ENCODE measurements at regions not wholly inside any gene's neighbourhood (a gene's known extent, or its start where the extent isn't known, plus 50 kb on each side); places are given as distances from the start of the nearest gene placed in this dataset.

DNA sequence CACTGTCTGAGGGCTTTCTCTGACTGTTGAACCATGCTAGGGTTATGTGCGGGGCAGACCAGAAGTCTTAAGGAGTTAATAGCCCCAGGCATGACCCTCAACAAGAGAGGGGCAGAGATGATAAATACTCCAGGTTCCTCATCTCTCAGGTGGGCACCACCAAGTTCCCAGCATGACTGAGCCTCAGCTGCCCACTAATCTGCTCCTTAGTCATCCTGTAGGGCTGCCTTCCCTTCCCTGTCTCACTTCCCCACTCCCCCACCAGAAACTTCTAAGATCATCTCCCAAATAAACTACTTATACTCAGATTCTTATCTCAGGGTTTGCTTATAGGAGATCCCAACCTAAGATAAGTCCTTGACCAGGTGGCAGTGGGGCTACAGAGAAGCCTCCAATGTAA is 101.7 kb upstream of the PRNP start (continued):
- TF ChIP-seq, protein P1, sequence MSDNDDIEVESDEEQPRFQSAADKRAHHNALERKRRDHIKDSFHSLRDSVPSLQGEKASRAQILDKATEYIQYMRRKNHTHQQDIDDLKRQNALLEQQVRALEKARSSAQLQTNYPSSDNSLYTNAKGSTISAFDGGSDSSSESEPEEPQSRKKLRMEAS (IDR thresholded peaks at IDR 0.05): no peak
- TF ChIP-seq, protein P2, sequence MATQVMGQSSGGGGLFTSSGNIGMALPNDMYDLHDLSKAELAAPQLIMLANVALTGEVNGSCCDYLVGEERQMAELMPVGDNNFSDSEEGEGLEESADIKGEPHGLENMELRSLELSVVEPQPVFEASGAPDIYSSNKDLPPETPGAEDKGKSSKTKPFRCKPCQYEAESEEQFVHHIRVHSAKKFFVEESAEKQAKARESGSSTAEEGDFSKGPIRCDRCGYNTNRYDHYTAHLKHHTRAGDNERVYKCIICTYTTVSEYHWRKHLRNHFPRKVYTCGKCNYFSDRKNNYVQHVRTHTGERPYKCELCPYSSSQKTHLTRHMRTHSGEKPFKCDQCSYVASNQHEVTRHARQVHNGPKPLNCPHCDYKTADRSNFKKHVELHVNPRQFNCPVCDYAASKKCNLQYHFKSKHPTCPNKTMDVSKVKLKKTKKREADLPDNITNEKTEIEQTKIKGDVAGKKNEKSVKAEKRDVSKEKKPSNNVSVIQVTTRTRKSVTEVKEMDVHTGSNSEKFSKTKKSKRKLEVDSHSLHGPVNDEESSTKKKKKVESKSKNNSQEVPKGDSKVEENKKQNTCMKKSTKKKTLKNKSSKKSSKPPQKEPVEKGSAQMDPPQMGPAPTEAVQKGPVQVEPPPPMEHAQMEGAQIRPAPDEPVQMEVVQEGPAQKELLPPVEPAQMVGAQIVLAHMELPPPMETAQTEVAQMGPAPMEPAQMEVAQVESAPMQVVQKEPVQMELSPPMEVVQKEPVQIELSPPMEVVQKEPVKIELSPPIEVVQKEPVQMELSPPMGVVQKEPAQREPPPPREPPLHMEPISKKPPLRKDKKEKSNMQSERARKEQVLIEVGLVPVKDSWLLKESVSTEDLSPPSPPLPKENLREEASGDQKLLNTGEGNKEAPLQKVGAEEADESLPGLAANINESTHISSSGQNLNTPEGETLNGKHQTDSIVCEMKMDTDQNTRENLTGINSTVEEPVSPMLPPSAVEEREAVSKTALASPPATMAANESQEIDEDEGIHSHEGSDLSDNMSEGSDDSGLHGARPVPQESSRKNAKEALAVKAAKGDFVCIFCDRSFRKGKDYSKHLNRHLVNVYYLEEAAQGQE (IDR thresholded peaks at IDR 0.05; ENCODE audit: low read depth): no peak

DNA sequence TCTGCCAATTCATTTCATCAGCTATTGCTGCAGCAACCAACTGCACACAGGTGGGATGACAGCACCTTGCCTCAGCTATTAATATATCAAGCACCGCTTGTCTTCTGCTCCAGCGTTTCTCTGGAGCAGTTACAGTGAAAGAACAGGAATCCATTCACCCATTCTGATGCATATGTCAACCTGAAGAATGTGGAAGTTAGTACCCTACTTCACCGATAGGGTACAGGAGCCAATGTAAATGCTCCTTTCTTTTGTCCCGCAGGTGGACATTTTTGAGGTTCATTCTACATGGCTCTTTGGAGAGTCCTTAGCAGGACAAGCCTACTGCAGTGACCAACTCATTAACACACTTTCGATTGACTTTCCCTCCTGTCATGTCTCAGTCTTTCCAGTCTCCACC is 104.4 kb upstream of the PRNP start:
- H2AFZ ChIP-seq (ENCODE audit: low read depth, low read length, poor library complexity, severe bottlenecking): no peak overlapping the region
- intact Hi-C loops (cut with micrococcal nuclease): no loop called here
- ATAC-seq (no peak), DNase-seq (ENCODE audit: low read depth, low spot score) (no peak)
- no peaks in the 10 kb centered on the region for H3K36me3 ChIP-seq (ENCODE audit: control insufficient read depth in 1 of 2, insufficient read depth in 2 of 2, low read length in 2 of 2)
- no peaks in the 10 kb centered on the region for H3K79me2 ChIP-seq (ENCODE audit: insufficient read depth, low read length)
- no peak overlapping the region for H3K4me2 ChIP-seq (ENCODE audit: low read length)
- RAD21 ChIA-PET (ENCODE audit: low non-redundant PET in 1 of 2, low total read pairs in 2 of 2, uncharacterized antibody in 2 of 2, unreplicated experiment in 2 of 2): no interaction called here
- BruUV-seq (replicated peaks): no TSS peak
- no peak for TF ChIP-seq EZH2phosphoT487 (IDR thresholded peaks at IDR 0.05; ENCODE audit: borderline replicate concordance)
- no peak for TF ChIP-seq CEBPB (IDR thresholded peaks at IDR 0.05; ENCODE audit: low read depth)
- TF ChIP-seq JUND (IDR thresholded peaks at IDR 0.05): no peak
- no peak for TF ChIP-seq CBX3 (IDR thresholded peaks at IDR 0.05; ENCODE audit: low read depth)
- TF ChIP-seq YY1 (IDR thresholded peaks at IDR 0.05; ENCODE audit: extremely low read depth, insufficient replicate concordance, low read depth, low read length): no peak
- TF ChIP-seq, protein P2 (IDR thresholded peaks at IDR 0.05; ENCODE audit: low read depth): no peak
- no peak for TF ChIP-seq FOSL1 (IDR thresholded peaks at IDR 0.05; ENCODE audit: low read depth)
- no peak for TF ChIP-seq TCF7L2 (IDR thresholded peaks at IDR 0.05; ENCODE audit: borderline replicate concordance, extremely low read depth, insufficient read depth, insufficient read length)
- CTCF ChIA-PET: no interaction called here
- no peaks in the 10 kb centered on the region for H3K9me2 ChIP-seq (ENCODE audit: insufficient read depth)
- no peaks in the 10 kb centered on the region for H3K4me1 ChIP-seq (ENCODE audit: control insufficient read depth in 1 of 2, insufficient read depth in 2 of 2, low read length in 2 of 2)
- POLR2A ChIA-PET: no interaction called here
- H3K27ac ChIP-seq (ENCODE audit: low read depth, low read length): no peak overlapping the region
- no peak overlapping the region for H3K4me3 ChIP-seq (replicated peaks in 1 of 2; ENCODE audit: low read depth in 1 of 2, low read length in 2 of 2)
- H3K9me3 ChIP-seq (ENCODE audit: control insufficient read depth in 1 of 2, insufficient read depth in 1 of 2, low read depth in 1 of 2, low read length in 2 of 2): 0 out of 4 replicates have a peak, but pooled peaks cover 0 to 3% of the 10 kb centered on the region in 2 experiments
- H3K9ac ChIP-seq (ENCODE audit: low read length): no peak overlapping the region
- no peaks in the 10 kb centered on the region for H4K20me1 ChIP-seq (ENCODE audit: insufficient read depth)
- H3K27me3 ChIP-seq (ENCODE audit: insufficient read depth, low read length): no peaks in the 10 kb centered on the region
